ENCODE measurements at regions not wholly inside any gene's neighbourhood (a gene's known extent, or its start where the extent isn't known, plus 50 kb on each side); places are given as distances from the start of the nearest gene placed in this dataset.

GRCh38 chr20:6622041-6622440 lies 145.4 kb upstream of the BMP2 start:
- H4K8ac ChIP-seq (replicated peaks; ENCODE audit: insufficient read length, low read depth, low read length) = no peak overlapping the region
- H2BK12ac ChIP-seq (ENCODE audit: insufficient read length, low read depth, low read length) = no peak overlapping the region
- no peak overlapping the region for H2BK5ac ChIP-seq (ENCODE audit: insufficient read length, low read length)
- no peak overlapping the region for H3T11ph ChIP-seq (ENCODE audit: low read length)
- Mint-ChIP-seq H3K9me3 (peaks cover 4 to 5% of the 10 kb centered on the region in 2 experiments; a peak in 4 of 5 replicates), H3K4me1 (peaks cover 8 to 9% of the 10 kb centered on the region in 2 experiments), H3K27ac (no peak overlapping the region), H3K36me3 (ENCODE audit: insufficient read depth in 1 of 3, low read depth in 3 of 3) (peaks cover 0 to 4% (median 0%) of the 10 kb centered on the region in 3 experiments; a peak in 1 of 7 replicates), H3K27me3 (ENCODE audit: low read depth) (no peaks in the 10 kb centered on the region), H3K4me3 (no peak overlapping the region)
- no peak overlapping the region for H3K14ac ChIP-seq (ENCODE audit: insufficient read depth, low read length)
- H3K27ac ChIP-seq (ENCODE audit: insufficient read length, low read depth, low read length) = no peak overlapping the region
- no peak overlapping the region for H3K18ac ChIP-seq (ENCODE audit: insufficient read length, low read depth, low read length)
- H2AK5ac ChIP-seq (ENCODE audit: insufficient read length, low read length) = no peak overlapping the region
- no peak overlapping the region for H2AFZ ChIP-seq (ENCODE audit: low read length)
- H3K23me2 ChIP-seq (ENCODE audit: insufficient read length, low read depth, low read length, poor library complexity, severe bottlenecking) = no peaks in the 10 kb centered on the region
- no peak overlapping the region for H2BK15ac ChIP-seq (ENCODE audit: low read depth, low read length)
- H2BK20ac ChIP-seq (ENCODE audit: low read depth, low read length, poor library complexity, severe bottlenecking) = no peak overlapping the region
- no peak overlapping the region for H3K9ac ChIP-seq (ENCODE audit: extremely low read depth, insufficient read length, low read length)
- TF ChIP-seq CTCF (conservative IDR thresholded peaks at IDR 0.05) = no peak
- H3K27me3 ChIP-seq (ENCODE audit: insufficient read depth, low read length) = no peaks in the 10 kb centered on the region
- no peaks in the 10 kb centered on the region for H3K4me1 ChIP-seq (ENCODE audit: insufficient read depth, low read length)
- no peak for DNase-seq
- no peak overlapping the region for H3K23ac ChIP-seq (ENCODE audit: insufficient read length, low read depth, low read length)
- H3K56ac ChIP-seq (ENCODE audit: insufficient read length, low read depth, low read length) = no peak overlapping the region
- no peaks in the 10 kb centered on the region for H3K79me1 ChIP-seq (ENCODE audit: insufficient read depth, low read depth, low read length, poor library complexity, severe bottlenecking)
- no peak overlapping the region for H3K4ac ChIP-seq (ENCODE audit: low read depth, low read length)
- H3K79me2 ChIP-seq (ENCODE audit: insufficient read depth, low read length) = no peaks in the 10 kb centered on the region
- no peak overlapping the region for H2BK120ac ChIP-seq (ENCODE audit: low read depth, low read length, poor library complexity, severe bottlenecking)
- no peak overlapping the region for H3K4me2 ChIP-seq (ENCODE audit: insufficient read depth, insufficient read length, low read length)
- no peak overlapping the region for H4K91ac ChIP-seq (ENCODE audit: insufficient read length, low read depth, low read length)
- no peaks in the 10 kb centered on the region for H3K9me3 ChIP-seq (ENCODE audit: control insufficient read depth, low read depth, low read length)
- H4K20me1 ChIP-seq (ENCODE audit: control insufficient read depth, insufficient read depth, insufficient read length) = no peaks in the 10 kb centered on the region
- H4K5ac ChIP-seq (ENCODE audit: insufficient read length, low read depth, low read length) = no peak overlapping the region

Measured in H9 (cell line).